ENCODE measurements at regions not wholly inside any gene's neighbourhood (a gene's known extent, or its start where the extent isn't known, plus 50 kb on each side); places are given as distances from the start of the nearest gene placed in this dataset.
"Not testable (repeated sequence)": the region's sequence is repeated elsewhere in the genome, so short reads cannot be mapped to it uniquely, and the experiment has no call there.

- DNase-seq = no peak
These were observed 129.8 kb downstream of the SEC23A start for GRCh38 chr14:38973083-38973700.

GRCh38 chr14:38972511-38972910, 130.5 kb downstream of the SEC23A start:
- DNase-seq = no peak

- DNase-seq = no peak
These were observed 131.6 kb downstream of the SEC23A start for GRCh38 chr14:38971258-38971921.

- peak; percentile 65 for DNase-seq
These were observed 138.4 kb downstream of the SEC23A start for GRCh38 chr14:38964630-38965029.

GRCh38 chr14:38960946-38961531, 142.0 kb downstream of the SEC23A start:
- peak; percentile 45 for DNase-seq

GRCh38 chr14:38959021-38959420, 144.0 kb downstream of the SEC23A start:
- no peak for DNase-seq

- peak; percentile 73 for DNase-seq
These were observed 144.4 kb downstream of the SEC23A start for GRCh38 chr14:38958589-38958988.

- DNase-seq = peak; percentile 88
These were observed 151.6 kb downstream of the SEC23A start for GRCh38 chr14:38951451-38951850.

GRCh38 chr14:38950676-38951075, 152.4 kb downstream of the SEC23A start:
- DNase-seq = peak; percentile 15

GRCh38 chr14:38948576-38948975, 154.5 kb downstream of the SEC23A start:
- DNase-seq = no peak

GRCh38 chr14:38948171-38948570, 154.9 kb downstream of the SEC23A start:
- peak; percentile 75 for DNase-seq

GRCh38 chr14:38947343-38947742, 155.7 kb downstream of the SEC23A start:
- no peak for DNase-seq

- peak; percentile 9 for DNase-seq
These were observed 158.3 kb downstream of the SEC23A start for GRCh38 chr14:38944691-38945090.

- no peak for DNase-seq
These were observed 161.5 kb downstream of the SEC23A start for GRCh38 chr14:38941488-38941887.

GRCh38 chr14:38932653-38933000, 170.4 kb downstream of the SEC23A start:
- DNase-seq = not testable (repeated sequence)

GRCh38 chr14:38931969-38932652, 170.9 kb downstream of the SEC23A start:
- no peak for DNase-seq

- no peak for DNase-seq
These were observed 172.1 kb downstream of the SEC23A start for GRCh38 chr14:38930898-38931297.

GRCh38 chr14:38930022-38930421, 173.0 kb downstream of the SEC23A start:
- DNase-seq = no peak

- DNase-seq = no peak
These were observed 173.6 kb downstream of the SEC23A start for GRCh38 chr14:38929416-38929815.

GRCh38 chr14:38921893-38922292, 181.1 kb downstream of the SEC23A start:
- not testable (repeated sequence) for DNase-seq

GRCh38 chr14:38915125-38915524, 187.9 kb downstream of the SEC23A start:
- DNase-seq = no peak

- no peak for DNase-seq
These were observed 192.9 kb downstream of the SEC23A start for GRCh38 chr14:38910092-38910491.

GRCh38 chr14:38904959-38905358, 198.1 kb downstream of the SEC23A start:
- no peak for DNase-seq

GRCh38 chr14:38901791-38902190, 201.2 kb downstream of the SEC23A start:
- DNase-seq = no peak
